ENCODE measurements at regions not wholly inside any gene's neighbourhood (a gene's known extent, or its start where the extent isn't known, plus 50 kb on each side); places are given as distances from the start of the nearest gene placed in this dataset.
"Not testable (repeated sequence)": the region's sequence is repeated elsewhere in the genome, so short reads cannot be mapped to it uniquely, and the experiment has no call there.

- H3K9ac ChIP-seq; H3K4me3 ChIP-seq (ENCODE audit: low read depth in 2 of 2, low read length in 1 of 2); CTCF ChIA-PET; H3K79me2 ChIP-seq (ENCODE audit: insufficient read depth); H3K4me2 ChIP-seq; H3K27ac ChIP-seq (ENCODE audit: low read depth in 2 of 2, low read length in 1 of 2); H3K27me3 ChIP-seq (ENCODE audit: insufficient read depth); H3F3A ChIP-seq (replicated peaks; ENCODE audit: insufficient read depth); H3K4me1 ChIP-seq (ENCODE audit: control insufficient read depth in 1 of 2, insufficient read depth in 2 of 2, low read depth in 1 of 2, low read length in 1 of 2); H4K20me1 ChIP-seq (ENCODE audit: insufficient read depth); H3K9me2 ChIP-seq; H3K9me3 ChIP-seq; H3K36me3 ChIP-seq (replicated peaks in 1 of 2; ENCODE audit: control insufficient read depth in 1 of 2, insufficient read depth in 2 of 2, low read length in 1 of 2); POLR2A ChIA-PET; H2AFZ ChIP-seq (ENCODE audit: low read depth); DNase-seq: not testable (repeated sequence)
- WGBS (ENCODE audit: low lambda C conversion rate): no CpG with 5 or more reads among the region's 2 CpGs
These were observed 169.9 kb upstream of the ZNF322 start for GRCh38 chr6:26829480-26829879.

GRCh38 chr6:26830992-26831391 is 171.4 kb upstream of the ZNF322 start:
- CTCF ChIA-PET; H3K9me3 ChIP-seq; H3K9me2 ChIP-seq; H2AFZ ChIP-seq (ENCODE audit: low read depth); H3K4me2 ChIP-seq; H3K27ac ChIP-seq (ENCODE audit: low read depth in 2 of 2, low read length in 1 of 2); H3K4me1 ChIP-seq (ENCODE audit: control insufficient read depth in 1 of 2, insufficient read depth in 2 of 2, low read depth in 1 of 2, low read length in 1 of 2); DNase-seq; H4K20me1 ChIP-seq (ENCODE audit: insufficient read depth); H3K79me2 ChIP-seq (ENCODE audit: insufficient read depth); H3K36me3 ChIP-seq (replicated peaks in 1 of 2; ENCODE audit: control insufficient read depth in 1 of 2, insufficient read depth in 2 of 2, low read length in 1 of 2); H3F3A ChIP-seq (replicated peaks; ENCODE audit: insufficient read depth); POLR2A ChIA-PET; H3K27me3 ChIP-seq (ENCODE audit: insufficient read depth); H3K4me3 ChIP-seq (ENCODE audit: low read depth in 2 of 2, low read length in 1 of 2); H3K9ac ChIP-seq: not testable (repeated sequence)
- WGBS (ENCODE audit: low lambda C conversion rate): 55% methylated on average over 9 of the region's 9 CpGs

- H3K36me3 ChIP-seq (replicated peaks in 1 of 2; ENCODE audit: control insufficient read depth in 1 of 2, insufficient read depth in 2 of 2, low read length in 1 of 2); H2AFZ ChIP-seq (ENCODE audit: low read depth); H3K27me3 ChIP-seq (ENCODE audit: insufficient read depth); DNase-seq; H3K9ac ChIP-seq; H3K9me3 ChIP-seq; CTCF ChIA-PET; POLR2A ChIA-PET; H3K4me2 ChIP-seq; H4K20me1 ChIP-seq (ENCODE audit: insufficient read depth); H3K27ac ChIP-seq (ENCODE audit: low read depth in 2 of 2, low read length in 1 of 2); H3K4me3 ChIP-seq (ENCODE audit: low read depth in 2 of 2, low read length in 1 of 2); H3K79me2 ChIP-seq (ENCODE audit: insufficient read depth); H3K9me2 ChIP-seq; H3F3A ChIP-seq (replicated peaks; ENCODE audit: insufficient read depth); H3K4me1 ChIP-seq (ENCODE audit: control insufficient read depth in 1 of 2, insufficient read depth in 2 of 2, low read depth in 1 of 2, low read length in 1 of 2): not testable (repeated sequence)
- WGBS (ENCODE audit: low lambda C conversion rate): 85% methylated on average over 2 of the region's 5 CpGs
These were observed 176.2 kb upstream of the ZNF322 start for GRCh38 chr6:26835707-26836106.

- H3K4me1 ChIP-seq (ENCODE audit: control insufficient read depth in 1 of 2, insufficient read depth in 2 of 2, low read depth in 1 of 2, low read length in 1 of 2); H3K79me2 ChIP-seq (ENCODE audit: insufficient read depth); H4K20me1 ChIP-seq (ENCODE audit: insufficient read depth); H2AFZ ChIP-seq (ENCODE audit: low read depth); H3K4me3 ChIP-seq (ENCODE audit: low read depth in 2 of 2, low read length in 1 of 2); H3K27ac ChIP-seq (ENCODE audit: low read depth in 2 of 2, low read length in 1 of 2); CTCF ChIA-PET; H3K9me2 ChIP-seq; H3K36me3 ChIP-seq (replicated peaks in 1 of 2; ENCODE audit: control insufficient read depth in 1 of 2, insufficient read depth in 2 of 2, low read length in 1 of 2); H3K9ac ChIP-seq; H3F3A ChIP-seq (replicated peaks; ENCODE audit: insufficient read depth); DNase-seq; H3K9me3 ChIP-seq; POLR2A ChIA-PET; H3K4me2 ChIP-seq; H3K27me3 ChIP-seq (ENCODE audit: insufficient read depth): not testable (repeated sequence)
These were observed 177.1 kb upstream of the ZNF322 start for GRCh38 chr6:26836657-26837056.

- H3K9me2 ChIP-seq; H3K4me3 ChIP-seq (ENCODE audit: low read depth in 2 of 2, low read length in 1 of 2); H4K20me1 ChIP-seq (ENCODE audit: insufficient read depth); CTCF ChIA-PET; H3K79me2 ChIP-seq (ENCODE audit: insufficient read depth); H2AFZ ChIP-seq (ENCODE audit: low read depth); H3K9ac ChIP-seq; H3K4me2 ChIP-seq; H3K36me3 ChIP-seq (replicated peaks in 1 of 2; ENCODE audit: control insufficient read depth in 1 of 2, insufficient read depth in 2 of 2, low read length in 1 of 2); H3K9me3 ChIP-seq; H3K27me3 ChIP-seq (ENCODE audit: insufficient read depth); POLR2A ChIA-PET; DNase-seq; H3F3A ChIP-seq (replicated peaks; ENCODE audit: insufficient read depth); H3K4me1 ChIP-seq (ENCODE audit: control insufficient read depth in 1 of 2, insufficient read depth in 2 of 2, low read depth in 1 of 2, low read length in 1 of 2); H3K27ac ChIP-seq (ENCODE audit: low read depth in 2 of 2, low read length in 1 of 2): not testable (repeated sequence)
- 84% methylated on average over 2 of the region's 2 CpGs for WGBS (ENCODE audit: low lambda C conversion rate)
These were observed 185.3 kb upstream of the ZNF322 start for GRCh38 chr6:26844823-26845222.

- H3K79me2 ChIP-seq (ENCODE audit: insufficient read depth); H3K27ac ChIP-seq (ENCODE audit: low read depth in 2 of 2, low read length in 1 of 2); CTCF ChIA-PET; H3K9me3 ChIP-seq; H3K36me3 ChIP-seq (replicated peaks in 1 of 2; ENCODE audit: control insufficient read depth in 1 of 2, insufficient read depth in 2 of 2, low read length in 1 of 2); H3K9me2 ChIP-seq; H4K20me1 ChIP-seq (ENCODE audit: insufficient read depth); H3K27me3 ChIP-seq (ENCODE audit: insufficient read depth); H3K4me1 ChIP-seq (ENCODE audit: control insufficient read depth in 1 of 2, insufficient read depth in 2 of 2, low read depth in 1 of 2, low read length in 1 of 2); POLR2A ChIA-PET; H3K9ac ChIP-seq; H3F3A ChIP-seq (replicated peaks; ENCODE audit: insufficient read depth); H3K4me2 ChIP-seq; H2AFZ ChIP-seq (ENCODE audit: low read depth); DNase-seq; H3K4me3 ChIP-seq (ENCODE audit: low read depth in 2 of 2, low read length in 1 of 2): not testable (repeated sequence)
- 0% methylated on average over 1 of the region's 2 CpGs for WGBS (ENCODE audit: low lambda C conversion rate)
These were observed 197.7 kb upstream of the ZNF322 start for GRCh38 chr6:26857289-26857688.

- H3K79me2 ChIP-seq (ENCODE audit: insufficient read depth); CTCF ChIA-PET; H3K9ac ChIP-seq; H3K4me1 ChIP-seq (ENCODE audit: control insufficient read depth in 1 of 2, insufficient read depth in 2 of 2, low read depth in 1 of 2, low read length in 1 of 2); H3F3A ChIP-seq (replicated peaks; ENCODE audit: insufficient read depth); H3K27ac ChIP-seq (ENCODE audit: low read depth in 2 of 2, low read length in 1 of 2); H4K20me1 ChIP-seq (ENCODE audit: insufficient read depth); H3K27me3 ChIP-seq (ENCODE audit: insufficient read depth); H3K36me3 ChIP-seq (replicated peaks in 1 of 2; ENCODE audit: control insufficient read depth in 1 of 2, insufficient read depth in 2 of 2, low read length in 1 of 2); POLR2A ChIA-PET; H3K9me2 ChIP-seq; DNase-seq; H2AFZ ChIP-seq (ENCODE audit: low read depth); H3K4me3 ChIP-seq (ENCODE audit: low read depth in 2 of 2, low read length in 1 of 2); H3K9me3 ChIP-seq; H3K4me2 ChIP-seq: not testable (repeated sequence)
- WGBS (ENCODE audit: low lambda C conversion rate): 69% methylated on average over 3 of the region's 5 CpGs
These were observed 199.7 kb upstream of the ZNF322 start for GRCh38 chr6:26859067-26859770.
